Uterus (tissue), 2 donors: ENCODE measurements at regions not wholly inside any gene's neighbourhood (a gene's known extent, or its start where the extent isn't known, plus 50 kb on each side); places are given as distances from the start of the nearest gene placed in this dataset.

Source experiments
- CTCF ChIP-seq, 4 experiments: fragments of 200-600 bp in 2 of 4; fragments of 450-650 bp in 2 of 4; sonication (generic) in 2 of 4; IDR thresholded peaks; one replicate each; pipeline ENCODE4 v1.5.1; 2016 to 2019; ENCODE audit warnings: antibody characterized with exemption in 4 of 4, mild to moderate bottlenecking in 2 of 4, moderate library complexity in 1 of 4
- POLR2A ChIP-seq, 2 donors: fragments of 450-650 bp; IDR thresholded peaks; one replicate each; pipeline ENCODE4 v1.6.1; 2016; ENCODE audit warnings: antibody characterized with exemption in 2 of 2, mild to moderate bottlenecking in 1 of 2, moderate library complexity in 1 of 2

DNA sequence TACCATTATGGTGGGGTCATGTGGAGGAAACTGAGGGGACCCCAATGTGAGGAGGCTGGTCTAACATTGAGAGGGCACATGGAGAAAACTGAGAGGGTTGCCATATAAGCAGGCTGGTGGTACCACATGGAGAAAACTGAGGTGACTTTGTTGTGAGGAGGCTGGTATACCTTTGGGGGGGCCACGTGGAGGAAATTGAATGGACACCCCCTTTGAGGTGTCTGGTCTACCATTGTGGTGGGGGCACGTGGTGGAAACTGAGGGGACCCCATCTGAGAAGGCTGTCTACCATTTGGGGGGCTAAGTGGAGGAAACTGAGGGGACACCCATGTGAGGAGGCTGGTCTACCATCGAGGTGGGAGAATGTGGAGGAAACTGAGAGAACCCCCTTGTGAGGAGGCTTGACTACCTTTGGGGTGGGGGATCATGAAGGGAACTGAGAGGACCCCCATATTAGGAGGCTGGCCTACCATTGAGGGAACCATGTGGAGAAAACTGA is 163.8 kb downstream of the FBLN2 start:
- TF ChIP-seq POLR2A (IDR thresholded peaks at IDR 0.05) (no peak), CTCF (IDR thresholded peaks at IDR 0.05) (no peak)
